Activated CD8-positive, alpha-beta T cell treated with anti-CD3 and anti-CD28 coated beads for 36 hours (primary cell): ENCODE measurements at regions not wholly inside any gene's neighbourhood (a gene's known extent, or its start where the extent isn't known, plus 50 kb on each side); places are given as distances from the start of the nearest gene placed in this dataset.

Experiments
- ATAC-seq: fragments of 200-7000 bp; cut with Tn5 transposase; one replicate; pipeline ENCODE4 v1.10.0; 2021; ENCODE audit warnings: mild to moderate bottlenecking, moderate library complexity
- CTCF ChIA-PET: fragments of 350-600 bp; sonication (Branson Sonifier 250); formaldehyde crosslinking; loops from one replicate; lab custom pipeline; 2021; ENCODE audit warnings: antibody characterized with exemption; lab: Charles Lee
- POLR2A ChIA-PET: fragments of 350-600 bp; sonication (Branson Sonifier 250); formaldehyde crosslinking; loops from one replicate; lab custom pipeline; 2021; ENCODE audit warnings: antibody characterized with exemption; lab: Charles Lee
- DNase-seq: peaks from one replicate; pipeline ENCODE4 v3.0.0-alpha.2; 2020
- H3K27ac Mint-ChIP-seq: one replicate; pipeline ENCODE4 v1.8.0; 2021; ENCODE audit warnings: mild to moderate bottlenecking, mixed read lengths
- H3K27me3 Mint-ChIP-seq: one replicate; pipeline ENCODE4 v1.8.0; 2021; ENCODE audit warnings: mixed read lengths
- H3K36me3 Mint-ChIP-seq: one replicate; pipeline ENCODE4 v1.8.0; 2021; ENCODE audit warnings: low read depth, mixed read lengths
- H3K4me1 Mint-ChIP-seq: one replicate; pipeline ENCODE4 v1.8.0; 2021; ENCODE audit warnings: low read depth, mixed read lengths
- H3K4me3 Mint-ChIP-seq: one replicate; pipeline ENCODE4 v1.8.0; 2021; ENCODE audit warnings: mild to moderate bottlenecking, moderate library complexity, mixed read lengths
- H3K9me3 Mint-ChIP-seq: one replicate; pipeline ENCODE4 v1.8.0; 2021; ENCODE audit warnings: mixed read lengths
- CTCF ChIP-seq: fragments of 200-600 bp; IDR thresholded peaks from one replicate; pipeline ENCODE4 v1.8.0; 2022; ENCODE audit warnings: antibody characterized with exemption, mild to moderate bottlenecking
- intact Hi-C: fragments of 100-400 bp; cut with micrococcal nuclease; formaldehyde crosslinking; loops from one replicate; pipeline ENCODE4 v1.10.0; 2022

GRCh38 chr21:28614791-28615190 is 377.9 kb downstream of the LTN1 start:
- ATAC-seq (no peak), DNase-seq (no peak)
- H3K4me3 Mint-ChIP-seq = no peak overlapping the region
- H3K27ac Mint-ChIP-seq = no peak overlapping the region
- CTCF ChIA-PET = interaction anchor here (1.4 kb wide), 1 partner anchor 131 kb away, joined by 5 read pairs; no protein-coding TSS in a partner anchor
- H3K36me3 Mint-ChIP-seq = peaks cover 2% of the 10 kb centered on the region
- intact Hi-C loops = no loop called here
- no peak for TF ChIP-seq CTCF
- POLR2A ChIA-PET = no interaction called here
- no peaks in the 10 kb centered on the region for H3K4me1 Mint-ChIP-seq
- no peaks in the 10 kb centered on the region for H3K9me3 Mint-ChIP-seq
- no peaks in the 10 kb centered on the region for H3K27me3 Mint-ChIP-seq

DNA sequence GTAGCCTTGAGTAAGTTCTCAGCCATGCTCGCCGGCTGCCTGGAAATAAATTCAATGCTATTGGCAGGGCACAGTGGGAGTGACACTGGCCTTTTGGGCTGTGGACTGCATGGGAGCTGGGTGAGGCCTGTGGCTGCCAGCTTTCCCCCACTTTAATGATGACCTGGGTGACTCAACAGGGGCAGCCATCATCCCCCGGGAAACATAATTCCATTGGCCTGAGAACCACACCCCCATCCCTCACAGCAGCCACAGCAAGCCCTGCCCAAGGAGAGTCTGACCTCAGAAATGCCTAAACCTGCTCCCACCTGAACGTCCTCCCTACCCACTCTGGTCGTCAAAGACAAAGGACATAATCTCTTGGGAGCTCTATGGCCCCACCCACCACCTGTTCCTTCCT is 384.0 kb downstream of the LTN1 start:
- Mint-ChIP-seq H3K36me3 (peaks cover 9% of the 10 kb centered on the region), H3K27me3 (no peaks in the 10 kb centered on the region), H3K27ac (no peak overlapping the region), H3K9me3 (peaks cover 5% of the 10 kb centered on the region), H3K4me3 (no peak overlapping the region), H3K4me1 (peaks cover 21% of the 10 kb centered on the region)
- intact Hi-C loops = no loop called here
- DNase-seq = no peak
- ChIA-PET POLR2A (no interaction called here), CTCF (interaction anchor here (1.1 kb wide), 1 partner anchor 9 kb away, joined by 3 read pairs; no protein-coding TSS in a partner anchor)
- no peak for TF ChIP-seq CTCF
- ATAC-seq = no peak

GRCh38 chr21:28607545-28607944 is 385.1 kb downstream of the LTN1 start:
- Mint-ChIP-seq H3K27me3 (no peaks in the 10 kb centered on the region), H3K4me3 (no peak overlapping the region), H3K27ac (no peak overlapping the region), H3K9me3 (peaks cover 5% of the 10 kb centered on the region), H3K4me1 (peaks cover 21% of the 10 kb centered on the region), H3K36me3 (peaks cover 9% of the 10 kb centered on the region)
- TF ChIP-seq CTCF = no peak
- ATAC-seq (no peak), DNase-seq (no peak)
- ChIA-PET CTCF (no interaction called here), POLR2A (interaction anchor here (0.6 kb wide), 1 partner anchor 1844 kb away, joined by 3 read pairs; no protein-coding TSS in a partner anchor)
- intact Hi-C loops = no loop called here

GRCh38 chr21:28604946-28605537 is 387.6 kb downstream of the LTN1 start:
- peak overlapping the region; percentile 45 for H3K27ac Mint-ChIP-seq
- H3K4me3 Mint-ChIP-seq = no peak overlapping the region
- intact Hi-C loops = no loop called here
- H3K27me3 Mint-ChIP-seq = no peaks in the 10 kb centered on the region
- DNase-seq (peak; percentile 9), ATAC-seq (peak; percentile 100)
- H3K36me3 Mint-ChIP-seq = peaks cover 15% of the 10 kb centered on the region
- CTCF ChIA-PET = interaction anchor here (1.0 kb wide), 1 partner anchor 33 kb away, joined by 3 read pairs; no protein-coding TSS in a partner anchor
- peaks cover 21% of the 10 kb centered on the region for H3K4me1 Mint-ChIP-seq
- H3K9me3 Mint-ChIP-seq = peaks cover 18% of the 10 kb centered on the region
- no peak for TF ChIP-seq CTCF
- POLR2A ChIA-PET = no interaction called here

GRCh38 chr21:28602546-28602945 is 390.1 kb downstream of the LTN1 start:
- no peak overlapping the region for H3K27ac Mint-ChIP-seq
- H3K4me1 Mint-ChIP-seq = peaks cover 21% of the 10 kb centered on the region
- DNase-seq = no peak
- TF ChIP-seq CTCF = no peak
- H3K36me3 Mint-ChIP-seq = peaks cover 18% of the 10 kb centered on the region
- H3K9me3 Mint-ChIP-seq = peaks cover 24% of the 10 kb centered on the region
- H3K27me3 Mint-ChIP-seq = no peaks in the 10 kb centered on the region
- POLR2A ChIA-PET = no interaction called here
- intact Hi-C loops = no loop called here
- CTCF ChIA-PET = no interaction called here
- H3K4me3 Mint-ChIP-seq = no peak overlapping the region
- no peak for ATAC-seq
